ENCODE measurements at regions not wholly inside any gene's neighbourhood (a gene's known extent, or its start where the extent isn't known, plus 50 kb on each side); places are given as distances from the start of the nearest gene placed in this dataset.
A peak's percentile ranks its signal among the peaks of the same experiment; 100 is the strongest.

DNA sequence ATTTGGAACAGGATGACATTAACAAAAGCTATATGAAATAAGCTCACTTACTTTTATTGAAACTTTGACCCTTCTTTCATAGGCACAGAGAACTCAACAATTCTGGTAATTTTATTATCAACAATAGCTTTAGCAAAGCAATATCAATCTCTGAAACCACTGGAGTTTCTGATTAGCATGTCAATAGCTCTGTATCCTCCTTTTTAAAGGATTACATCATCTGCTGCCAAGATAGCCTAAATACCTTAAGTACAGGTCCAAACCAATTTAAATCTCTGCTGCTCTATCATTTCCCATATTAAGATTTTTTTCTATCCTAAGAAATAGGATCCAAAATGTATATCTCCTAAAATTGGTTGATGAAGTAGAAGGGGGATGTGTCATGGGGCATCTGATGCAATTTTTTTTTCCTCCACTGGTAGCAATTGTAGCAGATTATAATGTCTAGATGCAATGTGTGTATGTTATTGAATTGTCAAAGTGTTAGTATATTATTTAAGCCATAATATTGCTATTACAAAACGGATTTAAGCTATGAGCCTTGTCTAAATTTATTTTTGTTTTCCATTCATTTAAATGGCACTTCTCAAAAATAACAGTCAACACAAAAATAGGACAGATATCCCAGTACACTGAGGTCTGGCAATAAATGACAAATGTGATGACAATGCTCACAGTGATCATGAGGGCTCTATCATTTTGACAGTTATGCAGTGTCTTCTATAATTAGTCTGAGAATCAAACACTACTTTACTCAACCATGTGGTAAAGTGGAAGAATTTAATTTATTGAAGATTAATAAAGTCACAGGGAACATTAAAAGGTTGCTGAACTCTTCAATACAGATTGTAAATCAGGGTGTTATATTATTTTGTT, 328.4 kb downstream of the CDH7 start:
- in situ Hi-C loops (cut with HindIII; ENCODE audit: low sequenced_read_pairs), result no loop called here
- no peak for DNase-seq (ENCODE audit: low read depth, low spot score)
- TF ChIP-seq CTCF (IDR thresholded peaks at IDR 0.05; ENCODE audit: low read depth, low read length), result no peak

DNA sequence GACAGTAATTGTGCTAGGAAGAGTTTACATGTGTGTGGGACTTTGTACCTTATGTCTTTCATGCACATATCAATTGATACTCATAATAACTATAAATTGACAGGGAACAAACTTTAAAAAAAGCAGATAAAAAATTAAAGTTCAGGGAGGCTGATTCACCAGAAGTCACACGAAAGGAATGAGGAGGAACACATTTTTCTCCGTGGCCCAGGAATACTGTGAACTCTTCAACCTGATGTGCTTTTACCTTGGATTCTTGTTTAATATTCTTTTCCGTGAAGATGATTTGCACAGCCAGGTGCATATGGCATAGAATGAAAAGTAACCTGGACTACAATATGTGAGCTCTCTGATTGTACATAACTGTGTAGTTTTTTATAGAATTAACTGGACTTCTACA, 326.3 kb downstream of the CDH7 start:
- TF ChIP-seq CTCF (IDR thresholded peaks at IDR 0.05; ENCODE audit: low read depth, low read length), result no peak
- H3K4me3 ChIP-seq (ENCODE audit: low read depth, low read length), result no peak overlapping the region
- peak; percentile 5 for DNase-seq (ENCODE audit: low read depth, low spot score)
- in situ Hi-C loops (cut with HindIII; ENCODE audit: low sequenced_read_pairs), result no loop called here

More for the DNA sequence above, 328.4 kb downstream of the CDH7 start:
- no peak overlapping the region for H3K4me3 ChIP-seq (ENCODE audit: low read depth, low read length)

DNA sequence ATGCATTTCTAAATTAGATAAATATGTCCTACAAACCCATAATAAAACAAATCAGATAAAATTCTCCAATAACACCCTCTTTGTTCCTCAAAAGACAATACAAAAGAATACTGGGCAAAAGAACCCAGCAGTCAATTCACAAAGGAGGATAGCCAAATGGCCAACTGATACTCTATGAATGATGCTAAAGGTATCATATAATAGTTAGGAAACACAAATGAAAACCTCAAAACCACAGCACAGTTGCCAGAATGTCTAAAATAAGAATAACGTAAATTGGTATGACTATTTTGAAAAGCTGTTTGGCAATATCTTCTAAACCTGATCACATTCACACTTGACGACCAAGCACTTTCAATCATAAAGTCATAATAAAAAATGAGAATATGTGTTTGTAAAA, 315.4 kb downstream of the CDH7 start:
- in situ Hi-C loops (cut with HindIII; ENCODE audit: low sequenced_read_pairs), result no loop called here
- H3K4me3 ChIP-seq (ENCODE audit: low read depth, low read length), result no peak overlapping the region
- no peak for TF ChIP-seq CTCF (IDR thresholded peaks at IDR 0.05; ENCODE audit: low read depth, low read length)
- no peak for DNase-seq (ENCODE audit: low read depth, low spot score)

DNA sequence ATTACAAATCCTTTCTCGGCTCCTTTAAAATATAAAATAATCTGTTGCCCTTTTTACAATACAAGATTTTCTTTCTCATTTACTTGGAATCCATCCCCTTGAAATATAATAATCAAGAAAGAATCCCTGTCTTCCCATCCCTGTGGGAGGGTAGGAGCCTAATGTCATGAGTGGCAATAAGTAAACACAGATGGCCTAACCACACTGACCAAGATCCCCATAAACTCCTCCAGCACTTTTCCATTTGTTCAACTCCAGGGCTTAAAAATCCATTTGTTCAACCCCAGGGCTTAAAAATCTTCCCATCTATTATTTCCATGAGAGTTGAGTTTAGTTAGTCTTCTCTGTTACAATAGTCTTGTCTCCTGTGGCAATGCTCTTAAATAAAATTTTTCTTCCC, 297.6 kb downstream of the CDH7 start:
- peak; percentile 28 for DNase-seq (ENCODE audit: low read depth, low spot score)
- no peak for TF ChIP-seq CTCF (IDR thresholded peaks at IDR 0.05; ENCODE audit: low read depth, low read length)
- in situ Hi-C loops (cut with HindIII; ENCODE audit: low sequenced_read_pairs), result no loop called here
- no peak overlapping the region for H3K4me3 ChIP-seq (ENCODE audit: low read depth, low read length)

DNA sequence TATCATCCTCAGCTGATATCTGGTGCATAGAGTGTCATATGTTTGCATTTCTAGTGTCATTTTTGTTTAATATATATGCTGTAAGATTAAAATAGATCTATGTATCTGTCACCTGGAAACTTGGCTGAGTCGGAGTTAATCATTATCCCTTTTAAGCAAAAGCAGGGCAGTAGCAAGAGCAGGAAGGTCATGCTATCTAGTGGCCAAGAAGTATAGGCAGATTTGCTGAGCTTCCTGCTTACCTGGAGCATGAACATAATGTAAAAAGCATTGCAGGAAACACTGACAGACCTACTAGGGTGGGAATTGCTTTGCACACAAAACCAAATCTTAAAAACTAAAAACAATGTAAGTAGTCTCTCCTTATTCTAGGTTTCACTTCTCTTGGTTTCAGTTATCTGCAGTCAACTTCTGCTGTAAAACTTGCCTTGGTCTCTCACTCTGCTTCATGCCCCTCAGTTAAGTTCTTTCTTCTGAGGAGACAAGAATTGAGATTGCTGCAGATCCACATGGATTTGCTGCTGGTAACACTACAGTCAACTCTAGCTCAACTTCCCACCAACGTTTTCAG, 295.3 kb downstream of the CDH7 start:
- TF ChIP-seq CTCF (IDR thresholded peaks at IDR 0.05; ENCODE audit: low read depth, low read length), result no peak
- no peak overlapping the region for H3K4me3 ChIP-seq (ENCODE audit: low read depth, low read length)
- in situ Hi-C loops (cut with HindIII; ENCODE audit: low sequenced_read_pairs), result no loop called here
- DNase-seq (ENCODE audit: low read depth, low spot score), result no peak

GRCh38 chr18:66043009-66043408, 292.2 kb downstream of the CDH7 start:
- in situ Hi-C loops (cut with HindIII; ENCODE audit: low sequenced_read_pairs), result no loop called here
- DNase-seq (ENCODE audit: low read depth, low spot score), result no peak
- no peak for TF ChIP-seq CTCF (IDR thresholded peaks at IDR 0.05; ENCODE audit: low read depth, low read length)
- H3K4me3 ChIP-seq (ENCODE audit: low read depth, low read length), result no peak overlapping the region
